HG03520 (cell line): ENCODE measurements at regions not wholly inside any gene's neighbourhood (a gene's known extent, or its start where the extent isn't known, plus 50 kb on each side); places are given as distances from the start of the nearest gene placed in this dataset.
A peak's percentile ranks its signal among the peaks of the same experiment; 100 is the strongest.
"Not testable (repeated sequence)": the region's sequence is repeated elsewhere in the genome, so short reads cannot be mapped to it uniquely, and the experiment has no call there.

Source experiments
- ATAC-seq: cut with Tn5 transposase; IDR thresholded peaks from one replicate; pipeline ENCODE4 v1.9.1; 2021; ENCODE audit warnings: mild to moderate bottlenecking, moderate library complexity; ENCODE audit not compliant: unreplicated experiment

GRCh38 chr12:46523863-46524770 is 151.5 kb upstream of the SLC38A2 start:
- no peak for ATAC-seq

- ATAC-seq = no peak
Observed at GRCh38 chr12:46523446-46523845, 150.9 kb upstream of the SLC38A2 start.

- no peak for ATAC-seq
Observed at GRCh38 chr12:46522071-46522470, 149.5 kb upstream of the SLC38A2 start.

- no peak for ATAC-seq
Observed at GRCh38 chr12:46521145-46521544, 148.6 kb upstream of the SLC38A2 start.

GRCh38 chr12:46519407-46519806 is 146.8 kb upstream of the SLC38A2 start:
- no peak for ATAC-seq

- no peak for ATAC-seq
Observed at GRCh38 chr12:46518729-46519128, 146.2 kb upstream of the SLC38A2 start.

- no peak for ATAC-seq
Observed at GRCh38 chr12:46518169-46518568, 145.6 kb upstream of the SLC38A2 start.

GRCh38 chr12:46517579-46517962 is 145.0 kb upstream of the SLC38A2 start:
- ATAC-seq = peak; percentile 28

GRCh38 chr12:46516933-46517578 is 144.5 kb upstream of the SLC38A2 start:
- peak; percentile 97 for ATAC-seq

GRCh38 chr12:46516238-46516932 is 143.8 kb upstream of the SLC38A2 start:
- no peak for ATAC-seq

- ATAC-seq = no peak
Observed at GRCh38 chr12:46515829-46516228, 143.3 kb upstream of the SLC38A2 start.

GRCh38 chr12:46514886-46515285 is 142.3 kb upstream of the SLC38A2 start:
- no peak for ATAC-seq

GRCh38 chr12:46510257-46510656 is 137.7 kb upstream of the SLC38A2 start:
- not testable (repeated sequence) for ATAC-seq

GRCh38 chr12:46509135-46509534 is 136.6 kb upstream of the SLC38A2 start:
- no peak for ATAC-seq

- no peak for ATAC-seq
Observed at GRCh38 chr12:46508651-46509050, 136.1 kb upstream of the SLC38A2 start.

GRCh38 chr12:46507766-46508165 is 135.2 kb upstream of the SLC38A2 start:
- no peak for ATAC-seq

GRCh38 chr12:46506961-46507360 is 134.4 kb upstream of the SLC38A2 start:
- no peak for ATAC-seq

- ATAC-seq = no peak
Observed at GRCh38 chr12:46506198-46506597, 133.6 kb upstream of the SLC38A2 start.

GRCh38 chr12:46504494-46504893 is 131.9 kb upstream of the SLC38A2 start:
- ATAC-seq = no peak

GRCh38 chr12:46503637-46504175 is 131.1 kb upstream of the SLC38A2 start:
- ATAC-seq = no peak

GRCh38 chr12:46500673-46501072 is 128.1 kb upstream of the SLC38A2 start:
- no peak for ATAC-seq
